H1 (cell line): ENCODE measurements at regions not wholly inside any gene's neighbourhood (a gene's known extent, or its start where the extent isn't known, plus 50 kb on each side); places are given as distances from the start of the nearest gene placed in this dataset.

Experiments
- CTCF ChIA-PET: fragments of 300-600 bp; sonication (Branson Sonifier 250); formaldehyde crosslinking; loops from one replicate; lab custom pipeline; 2021; ENCODE audit not compliant: partially characterized antibody; lab: Charles Lee
- POLR2A ChIA-PET: fragments of 300-600 bp; sonication (Branson Sonifier 250); formaldehyde crosslinking; loops from one replicate; lab custom pipeline; 2021; ENCODE audit warnings: inconsistent platforms; ENCODE audit not compliant: partially characterized antibody; lab: Charles Lee
- DNase-seq, 2 experiments: peaks; one replicate each; pipeline versions ENCODE4 v3.0.0 to v3.0.0-alpha.2; 2010 to 2022; ENCODE audit warnings: low spot score in 2 of 2, low read depth in 1 of 2, mixed read lengths in 1 of 2
- FAIRE-seq: peaks from 2 replicates; lab custom pipeline; 2011; peaks lifted over from hg19 to GRCh38; lab: Jason Lieb, UNC
- H2AFZ ChIP-seq: 2 replicates; pipeline ENCODE4 v1.8.1; 2012; ENCODE audit warnings: low read length, inconsistent platforms
- H2AK5ac ChIP-seq: 2 replicates; pipeline ENCODE4 v1.6.1; 2013; ENCODE audit warnings: low read depth, low read length
- H2BK120ac ChIP-seq: replicated peaks from 2 replicates; pipeline ENCODE3; 2013; ENCODE audit warnings: low read depth, low read length, inconsistent platforms
- H2BK12ac ChIP-seq: 2 replicates; pipeline ENCODE4 v1.6.1; 2013; ENCODE audit warnings: low read depth, low read length
- H2BK15ac ChIP-seq: 2 replicates; pipeline ENCODE4 v1.6.1; 2013; ENCODE audit warnings: low read length
- H2BK20ac ChIP-seq: 2 replicates; pipeline ENCODE4 v1.6.1; 2013; ENCODE audit warnings: low read length
- H2BK5ac ChIP-seq: 2 replicates; pipeline ENCODE4 v1.6.1; 2013; ENCODE audit warnings: low read depth, low read length
- H3K14ac ChIP-seq: 2 replicates; pipeline ENCODE4 v1.6.1; 2013; ENCODE audit warnings: inconsistent platforms; ENCODE audit not compliant: insufficient read length
- H3K18ac ChIP-seq: 2 replicates; pipeline ENCODE4 v1.6.1; 2013; ENCODE audit warnings: low read length; ENCODE audit errors: extremely low read depth
- H3K23ac ChIP-seq: 2 replicates; pipeline ENCODE4 v1.6.1; 2013; ENCODE audit warnings: inconsistent platforms; ENCODE audit not compliant: insufficient read length
- H3K23me2 ChIP-seq: 2 replicates; pipeline ENCODE4 v1.6.1; 2013; ENCODE audit warnings: low read depth, low read length
- H3K27ac ChIP-seq: 2 replicates; pipeline ENCODE4 v1.6.1; 2011; ENCODE audit warnings: low read depth, low read length, inconsistent platforms
- H3K27me3 ChIP-seq, 4 experiments: replicated peaks in 1 of 4; 1 replicate in 1 of 4; 2 replicates in 3 of 4; pipeline versions ENCODE4 v1.6.1 to v1.8.1; 2011 to 2013; ENCODE audit warnings: low read length in 3 of 4, mild to moderate bottlenecking in 3 of 4, inconsistent platforms in 2 of 4, mixed read lengths in 2 of 4, moderate library complexity in 1 of 4; ENCODE audit not compliant: control insufficient read depth in 3 of 4, insufficient read depth in 3 of 4; ENCODE audit errors: extremely low read depth in 1 of 4
- H3K36me3 ChIP-seq, 4 experiments: 2 replicates each; pipeline versions ENCODE4 v1.6.1 to v1.8.1; 2011 to 2013; ENCODE audit warnings: mild to moderate bottlenecking in 4 of 4, low read length in 3 of 4, moderate library complexity in 2 of 4, control low read depth in 1 of 4, inconsistent platforms in 1 of 4; ENCODE audit not compliant: insufficient read depth in 4 of 4, control insufficient read depth in 2 of 4
- H3K4ac ChIP-seq: replicated peaks from 2 replicates; pipeline ENCODE3; 2013; ENCODE audit warnings: low read length, low read depth, mixed read lengths, inconsistent platforms; ENCODE audit not compliant: insufficient read length
- H3K4me1 ChIP-seq, 4 experiments: replicated peaks in 1 of 4; 1 replicate in 1 of 4; 2 replicates in 3 of 4; pipeline versions ENCODE4 v1.6.1 to v1.8.1; 2011 to 2013; ENCODE audit warnings: low read length in 3 of 4, inconsistent platforms in 2 of 4, mixed read lengths in 1 of 4; ENCODE audit not compliant: insufficient read depth in 4 of 4, control insufficient read depth in 3 of 4
- H3K4me2 ChIP-seq, 2 experiments: 2 replicates each; pipeline versions ENCODE4 v1.6.1 to v1.8.1; 2011 to 2013; ENCODE audit warnings: low read depth in 2 of 2, low read length in 2 of 2, control low read depth in 1 of 2, inconsistent platforms in 1 of 2, mild to moderate bottlenecking in 1 of 2; ENCODE audit not compliant: insufficient read depth in 1 of 2
- H3K4me3 ChIP-seq, 4 experiments: fragments of 200-600, 300-600 bp in 1 of 4; sonication (generic), shearing (Covaris generic), sonication (Bioruptor Twin) in 1 of 4; 2 replicates each; pipeline versions ENCODE4 v1.5.1 to v1.8.1; 2011 to 2016; ENCODE audit warnings: low read length in 4 of 4, low read depth in 3 of 4, control low read depth in 2 of 4, inconsistent platforms in 2 of 4, mild to moderate bottlenecking in 2 of 4, mixed read lengths in 1 of 4, moderate library complexity in 1 of 4; ENCODE audit not compliant: insufficient read depth in 2 of 4; ENCODE audit errors: extremely low read depth in 1 of 4
- H3K56ac ChIP-seq: replicated peaks from 2 replicates; pipeline ENCODE3; 2013; ENCODE audit warnings: low read depth, mild to moderate bottlenecking, mixed read lengths, low read length, inconsistent platforms; ENCODE audit not compliant: insufficient read length
- H3K79me1 ChIP-seq: 2 replicates; pipeline ENCODE4 v1.6.1; 2013; ENCODE audit warnings: low read depth, low read length, control low read depth
- H3K79me2 ChIP-seq, 2 experiments: 2 replicates each; pipeline versions ENCODE4 v1.6.1 to v1.8.1; 2012 to 2013; ENCODE audit warnings: low read length in 2 of 2, mild to moderate bottlenecking in 2 of 2, inconsistent platforms in 1 of 2; ENCODE audit not compliant: insufficient read depth in 2 of 2, control insufficient read depth in 1 of 2
- H3K9ac ChIP-seq, 4 experiments: replicated peaks in 1 of 4; 1 replicate in 1 of 4; 2 replicates in 3 of 4; pipeline versions ENCODE4 v1.6.1 to v1.8.1; 2011 to 2013; ENCODE audit warnings: low read depth in 3 of 4, low read length in 3 of 4, control low read depth in 2 of 4, mild to moderate bottlenecking in 2 of 4, moderate library complexity in 2 of 4, inconsistent platforms in 1 of 4; ENCODE audit errors: extremely low read depth in 1 of 4
- H3K9me3 ChIP-seq, 2 experiments: 2 replicates each; pipeline versions ENCODE4 v1.6.1 to v1.8.1; 2012 to 2013; ENCODE audit warnings: mild to moderate bottlenecking in 2 of 2, moderate library complexity in 2 of 2, control low read depth in 1 of 2, inconsistent platforms in 1 of 2, low read depth in 1 of 2, low read length in 1 of 2, mixed read lengths in 1 of 2; ENCODE audit not compliant: insufficient read depth in 2 of 2
- H4K20me1 ChIP-seq, 2 experiments: replicated peaks in 1 of 2; 2 replicates each; pipeline versions ENCODE3 to v1.8.1; 2011 to 2013; ENCODE audit warnings: inconsistent platforms in 2 of 2, low read length in 2 of 2, mild to moderate bottlenecking in 1 of 2; ENCODE audit not compliant: insufficient read depth in 2 of 2, control insufficient read depth in 1 of 2
- H4K5ac ChIP-seq: 2 replicates; pipeline ENCODE4 v1.6.1; 2013; ENCODE audit warnings: low read length, low read depth, mixed read lengths, inconsistent platforms; ENCODE audit not compliant: insufficient read length
- H4K8ac ChIP-seq: 2 replicates; pipeline ENCODE4 v1.8.0; 2013; ENCODE audit warnings: mild to moderate bottlenecking, moderate library complexity, low read length, inconsistent platforms; ENCODE audit not compliant: insufficient read depth; ENCODE audit errors: extremely low read depth
- H4K91ac ChIP-seq: replicated peaks from 2 replicates; pipeline ENCODE3; 2013; ENCODE audit warnings: low read length, mixed read lengths, inconsistent platforms; ENCODE audit not compliant: insufficient read length
- ASH2L ChIP-seq: fragments of 200-600, 300-600 bp; sonication (generic); IDR thresholded peaks from one replicate; pipeline ENCODE4 v1.7.1; 2017; ENCODE audit warnings: low read length
- BCL11A ChIP-seq, 2 experiments: IDR thresholded peaks; one replicate each; pipeline ENCODE4 v1.6.1; 2011; ENCODE audit warnings: low read depth in 2 of 2, low read length in 2 of 2, mild to moderate bottlenecking in 2 of 2
- CTBP2 ChIP-seq: IDR thresholded peaks from 2 replicates; pipeline ENCODE4 v1.7.0; 2011; ENCODE audit warnings: borderline replicate concordance, mild to moderate bottlenecking, moderate library complexity, mixed read lengths, low read length; ENCODE audit not compliant: insufficient read depth, insufficient read length
- EGR1 ChIP-seq: IDR thresholded peaks from 2 replicates; pipeline ENCODE4 v1.6.1; 2011; ENCODE audit warnings: low read depth, low read length, borderline replicate concordance
- EZH2 ChIP-seq: fragments of 200-600 bp; sonication (generic); IDR thresholded peaks from 2 replicates; pipeline ENCODE4 v1.7.1; 2012; ENCODE audit warnings: low read depth, mild to moderate bottlenecking, moderate library complexity, low read length, inconsistent platforms; ENCODE audit not compliant: severe bottlenecking
- MAFK ChIP-seq: IDR thresholded peaks from 2 replicates; pipeline ENCODE4 v1.6.1; 2012; ENCODE audit warnings: low read depth, mild to moderate bottlenecking, improper control_type of control experiment, low read length
- RXRA ChIP-seq: IDR thresholded peaks from 2 replicates; pipeline ENCODE4 v1.6.1; 2011; ENCODE audit warnings: low read depth, mild to moderate bottlenecking, low read length, moderate library complexity; ENCODE audit not compliant: insufficient read depth
- SIX5 ChIP-seq: IDR thresholded peaks from 2 replicates; pipeline ENCODE4 v1.6.1; 2011; ENCODE audit warnings: mild to moderate bottlenecking, low read depth, low read length
- SP2 ChIP-seq: IDR thresholded peaks from 2 replicates; pipeline ENCODE4 v1.6.1; 2012; ENCODE audit warnings: mild to moderate bottlenecking, low read length, inconsistent platforms
- SP4 ChIP-seq: IDR thresholded peaks from 2 replicates; pipeline ENCODE4 v1.6.1; 2012; ENCODE audit warnings: low read length, inconsistent platforms
- SRF ChIP-seq: IDR thresholded peaks from 2 replicates; pipeline ENCODE4 v1.6.1; 2011; ENCODE audit warnings: mild to moderate bottlenecking, low read depth, low read length, moderate library complexity
- TAF1 ChIP-seq: IDR thresholded peaks from 2 replicates; pipeline ENCODE4 v1.6.1; 2011; ENCODE audit warnings: mild to moderate bottlenecking, low read depth, low read length
- TBP ChIP-seq: IDR thresholded peaks from 2 replicates; pipeline ENCODE4 v1.6.1; 2011; ENCODE audit warnings: low read depth, low read length, improper control_type of control experiment
- ZNF274 ChIP-seq: IDR thresholded peaks from 2 replicates; pipeline ENCODE4 v1.7.0; 2012; ENCODE audit warnings: low read length, borderline replicate concordance; ENCODE audit errors: extremely low read depth
- WGBS, 2 experiments: shearing (Covaris generic) in 1 of 2; methylation state at CpG; one replicate each; pipeline versions ENCODE4 v1.1.6 to v1.1.7; 2013 to 2015; ENCODE audit warnings: low lambda C conversion rate in 2 of 2, mixed read lengths in 2 of 2, inconsistent platforms in 1 of 2, low coverage in 1 of 2, missing lambda C conversion rate in 1 of 2; ENCODE audit not compliant: insufficient replicate concordance in 2 of 2, insufficient coverage in 1 of 2, insufficient read length in 1 of 2; ENCODE audit errors: extremely low coverage in 1 of 2, missing lambda C conversion rate in 1 of 2; 5-methylcytosine and 5-hydroxymethylcytosine counted together
- TF ChIP-seq, protein P1 (sequence below): IDR thresholded peaks from 2 replicates; pipeline ENCODE4 v1.6.1; 2011; ENCODE audit warnings: low read depth, mild to moderate bottlenecking, low read length; ENCODE audit not compliant: insufficient read depth

DNA sequence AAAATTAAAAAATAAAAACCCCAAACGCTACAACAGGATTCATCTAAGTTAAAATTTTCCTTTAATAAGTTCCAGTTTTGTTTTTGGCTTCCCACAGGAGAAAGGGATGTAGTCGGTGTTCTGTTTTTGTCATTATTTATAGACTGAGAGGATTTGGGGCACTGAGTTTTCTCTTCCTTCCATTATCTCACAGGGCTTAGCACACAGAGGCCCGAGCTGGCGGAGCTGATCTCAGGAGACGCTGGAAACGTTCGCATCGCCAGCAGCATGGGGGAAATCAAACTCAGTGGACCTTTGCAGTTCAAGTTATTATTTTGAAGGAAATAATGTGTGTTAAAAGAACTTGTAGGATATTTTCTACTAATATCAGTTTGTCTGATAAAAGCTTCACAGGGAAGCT, 669.7 kb upstream of the SALL3 start:
- Histone ChIP-seq H3K27ac (no peak overlapping the region), H3K9me3 (no peaks in the 10 kb centered on the region; a peak in 1 of 4 replicates), H3K4me2 (no peak overlapping the region), H4K20me1 (no peaks in the 10 kb centered on the region), H3K14ac (no peak overlapping the region), H3K4ac (no peak overlapping the region), H2BK120ac (no peak overlapping the region), H3K79me2 (no peaks in the 10 kb centered on the region), H3K36me3 (no peaks in the 10 kb centered on the region), H2AK5ac (no peak overlapping the region), H2BK20ac (no peak overlapping the region), H2BK15ac (no peak overlapping the region), H3K56ac (no peak overlapping the region), H3K18ac (no peak overlapping the region), H3K23ac (no peak overlapping the region), H2AFZ (no peak overlapping the region), H2BK12ac (no peak overlapping the region), H4K8ac (no peak overlapping the region), H3K27me3 (no peaks in the 10 kb centered on the region), H3K4me3 (no peak overlapping the region), H4K5ac (no peak overlapping the region), H3K23me2 (no peaks in the 10 kb centered on the region), H3K4me1 (no peaks in the 10 kb centered on the region), H3K9ac (no peak overlapping the region), H4K91ac (no peak overlapping the region), H2BK5ac (no peak overlapping the region), H3K79me1 (no peaks in the 10 kb centered on the region)
- ChIA-PET CTCF (no interaction called here), POLR2A (no interaction called here)
- no peak for FAIRE-seq
- TF ChIP-seq SP4 (no peak), TBP (no peak), ZNF274 (no peak), MAFK (no peak), SIX5 (no peak), TAF1 (no peak), SP2 (no peak), ASH2L (no peak), SRF (no peak), EGR1 (no peak), EZH2 (no peak), RXRA (no peak), BCL11A (IDR thresholded peaks at IDR 0.05; ENCODE audit: low read depth in 2 of 2, low read length in 2 of 2) (no peak), CTBP2 (no peak)
- TF ChIP-seq, protein P1, sequence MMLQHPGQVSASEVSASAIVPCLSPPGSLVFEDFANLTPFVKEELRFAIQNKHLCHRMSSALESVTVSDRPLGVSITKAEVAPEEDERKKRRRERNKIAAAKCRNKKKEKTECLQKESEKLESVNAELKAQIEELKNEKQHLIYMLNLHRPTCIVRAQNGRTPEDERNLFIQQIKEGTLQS = no peak
- 85% methylated on average over 8 of the region's 8 CpGs; no CpG with 5 or more reads in 1 of the 2 experiments for WGBS, 2 experiments
- DNase-seq = no peak
